HEK293T (cell line): ENCODE measurements at regions not wholly inside any gene's neighbourhood (a gene's known extent, or its start where the extent isn't known, plus 50 kb on each side); places are given as distances from the start of the nearest gene placed in this dataset.
"Not testable (repeated sequence)": the region's sequence is repeated elsewhere in the genome, so short reads cannot be mapped to it uniquely, and the experiment has no call there.

Experiments
- CTCF ChIA-PET: fragments of 350-600 bp; formaldehyde crosslinking; extraction: SDS; loops from one replicate; lab custom pipeline; 2021; ENCODE audit warnings: antibody characterized with exemption, inconsistent platforms; lab: Yijun Ruan, JAX
- POLR2A ChIA-PET: fragments of 350-600 bp; formaldehyde crosslinking; extraction: SDS; loops from one replicate; lab custom pipeline; 2020; ENCODE audit warnings: antibody characterized with exemption, inconsistent platforms; lab: Yijun Ruan, JAX
- DNase-seq: peaks from one replicate; pipeline ENCODE4 v3.0.0; 2012; ENCODE audit warnings: mixed read lengths; ENCODE audit errors: extremely low spot score
- ARNT ChIP-seq: fragments of 450-650 bp; IDR thresholded peaks from 2 replicates; pipeline ENCODE4 v1.6.1; 2017; ENCODE audit warnings: mild to moderate bottlenecking
- BHLHE40 ChIP-seq: fragments of 450-650 bp; IDR thresholded peaks from 2 replicates; pipeline ENCODE4 v1.6.1; 2016; ENCODE audit warnings: mild to moderate bottlenecking, moderate library complexity, borderline replicate concordance
- CTBP1 ChIP-seq: fragments of 450-650 bp; IDR thresholded peaks from 2 replicates; pipeline ENCODE4 v1.6.1; 2016; ENCODE audit warnings: borderline replicate concordance
- ELF4 ChIP-seq: fragments of 450-650 bp; IDR thresholded peaks from 2 replicates; pipeline ENCODE4 v1.6.1; 2017; ENCODE audit warnings: antibody characterized with exemption
- FOXA1 ChIP-seq: fragments of 450-650 bp; IDR thresholded peaks from 2 replicates; pipeline ENCODE4 v1.6.1; 2016; ENCODE audit warnings: mild to moderate bottlenecking
- FOXK2 ChIP-seq: fragments of 450-650 bp; IDR thresholded peaks from 2 replicates; pipeline ENCODE4 v1.6.1; 2016; ENCODE audit warnings: mild to moderate bottlenecking
- FOXM1 ChIP-seq: fragments of 450-650 bp; IDR thresholded peaks from 2 replicates; pipeline ENCODE4 v1.6.1; 2017; ENCODE audit warnings: mild to moderate bottlenecking, borderline replicate concordance
- HDGF ChIP-seq: fragments of 450-650 bp; IDR thresholded peaks from 2 replicates; pipeline ENCODE4 v1.6.1; 2017; ENCODE audit warnings: antibody characterized with exemption, borderline replicate concordance
- L3MBTL2 ChIP-seq: fragments of 450-650 bp; conservative IDR thresholded peaks from 2 replicates; pipeline ENCODE4 v1.6.1; 2016; ENCODE audit warnings: mild to moderate bottlenecking
- LEF1 ChIP-seq: fragments of 450-650 bp; IDR thresholded peaks from 2 replicates; pipeline ENCODE4 v1.6.1; 2017; ENCODE audit warnings: mild to moderate bottlenecking, borderline replicate concordance
- NFRKB ChIP-seq: fragments of 450-650 bp; IDR thresholded peaks from 2 replicates; pipeline ENCODE4 v1.6.1; 2016; ENCODE audit warnings: mild to moderate bottlenecking, moderate library complexity
- PKNOX1 ChIP-seq: fragments of 450-650 bp; IDR thresholded peaks from 2 replicates; pipeline ENCODE4 v1.6.1; 2016
- SP1 ChIP-seq: fragments of 450-650 bp; IDR thresholded peaks from 2 replicates; pipeline ENCODE4 v1.6.1; 2017
- SUZ12 ChIP-seq: fragments of 450-650 bp; IDR thresholded peaks from 2 replicates; pipeline ENCODE4 v1.6.1; 2016; ENCODE audit warnings: mild to moderate bottlenecking
- ZNF384 ChIP-seq: fragments of 450-650 bp; IDR thresholded peaks from 2 replicates; pipeline ENCODE4 v1.6.1; 2016

GRCh38 chr12:38222011-38222410 is 94.6 kb upstream of the ALG10B start:
- DNase-seq = no peak
- TF ChIP-seq ARNT (no peak), ZNF384 (no peak), NFRKB (no peak), CTBP1 (no peak), L3MBTL2 (no peak), SP1 (no peak), PKNOX1 (no peak), BHLHE40 (no peak), SUZ12 (no peak), ELF4 (no peak), HDGF (no peak)
- POLR2A ChIA-PET = no interaction called here
- CTCF ChIA-PET = no interaction called here

- DNase-seq, POLR2A ChIA-PET, CTCF ChIA-PET: not testable (repeated sequence)
Measured at GRCh38 chr12:38238328-38238727, 78.2 kb upstream of the ALG10B start.

- POLR2A ChIA-PET = no interaction called here
- TF ChIP-seq L3MBTL2 = no peak
- TF ChIP-seq HDGF = no peak
- TF ChIP-seq ELF4 = no peak
- no peak for TF ChIP-seq CTBP1
- no peak for TF ChIP-seq PKNOX1
- no peak for TF ChIP-seq FOXK2
- no peak for TF ChIP-seq NFRKB
- no peak for TF ChIP-seq LEF1
- TF ChIP-seq FOXA1 = no peak
- no peak for TF ChIP-seq ZNF384
- CTCF ChIA-PET = no interaction called here
- no peak for DNase-seq
Measured at GRCh38 chr12:38253778-38254177, 62.8 kb upstream of the ALG10B start.

- no peak for DNase-seq
- ChIA-PET CTCF (no interaction called here), POLR2A (no interaction called here)
- TF ChIP-seq SP1 (no peak), ARNT (no peak), ELF4 (no peak), HDGF (no peak), LEF1 (no peak), ZNF384 (no peak), CTBP1 (no peak), FOXM1 (no peak), PKNOX1 (no peak), BHLHE40 (no peak)
Measured at GRCh38 chr12:38258411-38258810, 58.2 kb upstream of the ALG10B start.
